ENCODE measurements at regions not wholly inside any gene's neighbourhood (a gene's known extent, or its start where the extent isn't known, plus 50 kb on each side); places are given as distances from the start of the nearest gene placed in this dataset.

GRCh38 chr16:60064026-60064425 is 1329.9 kb upstream of the GOT2 start:
- no peaks in the 10 kb centered on the region for H3K27me3 Mint-ChIP-seq (ENCODE audit: low read depth)
- no peak for DNase-seq (ENCODE audit: low spot score)
- no peak overlapping the region for H3K4me3 Mint-ChIP-seq
- peaks cover 20% of the 10 kb centered on the region for H3K9me3 Mint-ChIP-seq
- H3K4me1 Mint-ChIP-seq (ENCODE audit: low read depth), result no peaks in the 10 kb centered on the region
- H3K36me3 Mint-ChIP-seq (ENCODE audit: low read depth), result no peaks in the 10 kb centered on the region
- H3K27ac Mint-ChIP-seq, result no peak overlapping the region

GRCh38 chr16:60061396-60061795 is 1327.3 kb upstream of the GOT2 start:
- DNase-seq (ENCODE audit: low spot score), result no peak
- Mint-ChIP-seq H3K4me3 (no peak overlapping the region), H3K9me3 (peaks cover 24% of the 10 kb centered on the region), H3K27me3 (ENCODE audit: low read depth) (no peaks in the 10 kb centered on the region), H3K27ac (no peak overlapping the region), H3K4me1 (ENCODE audit: low read depth) (no peaks in the 10 kb centered on the region), H3K36me3 (ENCODE audit: low read depth) (no peaks in the 10 kb centered on the region)

GRCh38 chr16:60060731-60061130 is 1326.6 kb upstream of the GOT2 start:
- peaks cover 20% of the 10 kb centered on the region for H3K9me3 Mint-ChIP-seq
- no peak overlapping the region for H3K27ac Mint-ChIP-seq
- no peaks in the 10 kb centered on the region for H3K27me3 Mint-ChIP-seq (ENCODE audit: low read depth)
- no peak overlapping the region for H3K4me3 Mint-ChIP-seq
- no peak for DNase-seq (ENCODE audit: low spot score)
- no peaks in the 10 kb centered on the region for H3K4me1 Mint-ChIP-seq (ENCODE audit: low read depth)
- H3K36me3 Mint-ChIP-seq (ENCODE audit: low read depth), result no peaks in the 10 kb centered on the region

- Mint-ChIP-seq H3K36me3 (ENCODE audit: low read depth) (no peaks in the 10 kb centered on the region), H3K27me3 (ENCODE audit: low read depth) (no peaks in the 10 kb centered on the region), H3K27ac (no peak overlapping the region), H3K9me3 (peaks cover 24% of the 10 kb centered on the region), H3K4me1 (ENCODE audit: low read depth) (no peaks in the 10 kb centered on the region), H3K4me3 (no peak overlapping the region)
- no peak for DNase-seq (ENCODE audit: low spot score)
Observed at GRCh38 chr16:60059141-60059540, 1325.0 kb upstream of the GOT2 start.

- no peak overlapping the region for H3K4me3 Mint-ChIP-seq
- H3K4me1 Mint-ChIP-seq (ENCODE audit: low read depth), result no peaks in the 10 kb centered on the region
- H3K9me3 Mint-ChIP-seq, result peaks cover 43% of the 10 kb centered on the region
- no peak overlapping the region for H3K27ac Mint-ChIP-seq
- DNase-seq (ENCODE audit: low spot score), result no peak
- H3K36me3 Mint-ChIP-seq (ENCODE audit: low read depth), result no peaks in the 10 kb centered on the region
- H3K27me3 Mint-ChIP-seq (ENCODE audit: low read depth), result no peaks in the 10 kb centered on the region
Observed at GRCh38 chr16:60041671-60042070, 1307.6 kb upstream of the GOT2 start.

- Mint-ChIP-seq H3K27ac (no peak overlapping the region), H3K36me3 (ENCODE audit: low read depth) (no peaks in the 10 kb centered on the region), H3K27me3 (ENCODE audit: low read depth) (no peaks in the 10 kb centered on the region), H3K4me3 (no peak overlapping the region), H3K9me3 (peaks cover 38% of the 10 kb centered on the region), H3K4me1 (ENCODE audit: low read depth) (no peaks in the 10 kb centered on the region)
- DNase-seq (ENCODE audit: low spot score), result no peak
Observed at GRCh38 chr16:60031740-60032139, 1297.6 kb upstream of the GOT2 start.

- H3K4me3 Mint-ChIP-seq, result no peak overlapping the region
- no peak for DNase-seq (ENCODE audit: low spot score)
- no peaks in the 10 kb centered on the region for H3K4me1 Mint-ChIP-seq (ENCODE audit: low read depth)
- no peaks in the 10 kb centered on the region for H3K36me3 Mint-ChIP-seq (ENCODE audit: low read depth)
- H3K9me3 Mint-ChIP-seq, result peaks cover 38% of the 10 kb centered on the region
- no peak overlapping the region for H3K27ac Mint-ChIP-seq
- H3K27me3 Mint-ChIP-seq (ENCODE audit: low read depth), result no peaks in the 10 kb centered on the region
Observed at GRCh38 chr16:60027351-60027750, 1293.2 kb upstream of the GOT2 start.

GRCh38 chr16:60013076-60013475 is 1279.0 kb upstream of the GOT2 start:
- H3K4me3 Mint-ChIP-seq, result no peak overlapping the region
- H3K27me3 Mint-ChIP-seq (ENCODE audit: low read depth), result no peaks in the 10 kb centered on the region
- no peak for DNase-seq (ENCODE audit: low spot score)
- H3K4me1 Mint-ChIP-seq (ENCODE audit: low read depth), result no peaks in the 10 kb centered on the region
- H3K27ac Mint-ChIP-seq, result no peak overlapping the region
- H3K9me3 Mint-ChIP-seq, result peaks cover 57% of the 10 kb centered on the region
- H3K36me3 Mint-ChIP-seq (ENCODE audit: low read depth), result no peaks in the 10 kb centered on the region

GRCh38 chr16:60001523-60001922 is 1267.4 kb upstream of the GOT2 start:
- Mint-ChIP-seq H3K4me1 (ENCODE audit: low read depth) (no peaks in the 10 kb centered on the region), H3K9me3 (peaks cover 36% of the 10 kb centered on the region), H3K27ac (no peak overlapping the region), H3K36me3 (ENCODE audit: low read depth) (no peaks in the 10 kb centered on the region), H3K4me3 (no peak overlapping the region), H3K27me3 (ENCODE audit: low read depth) (no peaks in the 10 kb centered on the region)
- DNase-seq (ENCODE audit: low spot score), result no peak

- Mint-ChIP-seq H3K27ac (no peak overlapping the region), H3K4me1 (ENCODE audit: low read depth) (no peaks in the 10 kb centered on the region)
Observed at GRCh38 chr16:59997706-59998105, 1263.6 kb upstream of the GOT2 start.

GRCh38 chr16:59993101-59993500 is 1259.0 kb upstream of the GOT2 start:
- Mint-ChIP-seq H3K27me3 (ENCODE audit: low read depth) (no peaks in the 10 kb centered on the region), H3K4me1 (ENCODE audit: low read depth) (no peaks in the 10 kb centered on the region), H3K36me3 (ENCODE audit: low read depth) (no peaks in the 10 kb centered on the region), H3K4me3 (no peak overlapping the region), H3K27ac (no peak overlapping the region), H3K9me3 (peaks cover 47% of the 10 kb centered on the region)
- DNase-seq (ENCODE audit: low spot score), result no peak

More at GRCh38 chr16:59997706-59998105, 1263.6 kb upstream of the GOT2 start:
- no peak for DNase-seq (ENCODE audit: low spot score)
- H3K36me3 Mint-ChIP-seq (ENCODE audit: low read depth), result no peaks in the 10 kb centered on the region
- H3K4me3 Mint-ChIP-seq, result no peak overlapping the region
- no peaks in the 10 kb centered on the region for H3K27me3 Mint-ChIP-seq (ENCODE audit: low read depth)
- H3K9me3 Mint-ChIP-seq, result peaks cover 47% of the 10 kb centered on the region

- no peaks in the 10 kb centered on the region for H3K36me3 Mint-ChIP-seq (ENCODE audit: low read depth)
- H3K27me3 Mint-ChIP-seq (ENCODE audit: low read depth), result no peaks in the 10 kb centered on the region
- H3K27ac Mint-ChIP-seq, result no peak overlapping the region
- H3K4me1 Mint-ChIP-seq (ENCODE audit: low read depth), result no peaks in the 10 kb centered on the region
- no peak for DNase-seq (ENCODE audit: low spot score)
- H3K4me3 Mint-ChIP-seq, result no peak overlapping the region
- H3K9me3 Mint-ChIP-seq, result peaks cover 49% of the 10 kb centered on the region
Observed at GRCh38 chr16:59991171-59991570, 1257.1 kb upstream of the GOT2 start.

- H3K9me3 Mint-ChIP-seq, result peaks cover 46% of the 10 kb centered on the region
- H3K4me3 Mint-ChIP-seq, result no peak overlapping the region
- no peak overlapping the region for H3K27ac Mint-ChIP-seq
- no peak for DNase-seq (ENCODE audit: low spot score)
- no peaks in the 10 kb centered on the region for H3K27me3 Mint-ChIP-seq (ENCODE audit: low read depth)
- no peaks in the 10 kb centered on the region for H3K36me3 Mint-ChIP-seq (ENCODE audit: low read depth)
- no peaks in the 10 kb centered on the region for H3K4me1 Mint-ChIP-seq (ENCODE audit: low read depth)
Observed at GRCh38 chr16:59988591-59988990, 1254.5 kb upstream of the GOT2 start.

- DNase-seq (ENCODE audit: low spot score), result no peak
- Mint-ChIP-seq H3K36me3 (ENCODE audit: low read depth) (no peaks in the 10 kb centered on the region), H3K9me3 (peaks cover 20% of the 10 kb centered on the region), H3K4me1 (ENCODE audit: low read depth) (no peaks in the 10 kb centered on the region), H3K4me3 (no peak overlapping the region), H3K27ac (no peak overlapping the region), H3K27me3 (ENCODE audit: low read depth) (no peaks in the 10 kb centered on the region)
Observed at GRCh38 chr16:59975953-59976352, 1241.8 kb upstream of the GOT2 start.

GRCh38 chr16:59973966-59974365 is 1239.8 kb upstream of the GOT2 start:
- Mint-ChIP-seq H3K27ac (no peak overlapping the region), H3K4me3 (no peak overlapping the region), H3K36me3 (ENCODE audit: low read depth) (no peaks in the 10 kb centered on the region), H3K4me1 (ENCODE audit: low read depth) (no peaks in the 10 kb centered on the region), H3K27me3 (ENCODE audit: low read depth) (no peaks in the 10 kb centered on the region), H3K9me3 (peaks cover 20% of the 10 kb centered on the region)
- no peak for DNase-seq (ENCODE audit: low spot score)
